ENCODE measurements at regions not wholly inside any gene's neighbourhood (a gene's known extent, or its start where the extent isn't known, plus 50 kb on each side); places are given as distances from the start of the nearest gene placed in this dataset.
A peak's percentile ranks its signal among the peaks of the same experiment; 100 is the strongest.

DNA sequence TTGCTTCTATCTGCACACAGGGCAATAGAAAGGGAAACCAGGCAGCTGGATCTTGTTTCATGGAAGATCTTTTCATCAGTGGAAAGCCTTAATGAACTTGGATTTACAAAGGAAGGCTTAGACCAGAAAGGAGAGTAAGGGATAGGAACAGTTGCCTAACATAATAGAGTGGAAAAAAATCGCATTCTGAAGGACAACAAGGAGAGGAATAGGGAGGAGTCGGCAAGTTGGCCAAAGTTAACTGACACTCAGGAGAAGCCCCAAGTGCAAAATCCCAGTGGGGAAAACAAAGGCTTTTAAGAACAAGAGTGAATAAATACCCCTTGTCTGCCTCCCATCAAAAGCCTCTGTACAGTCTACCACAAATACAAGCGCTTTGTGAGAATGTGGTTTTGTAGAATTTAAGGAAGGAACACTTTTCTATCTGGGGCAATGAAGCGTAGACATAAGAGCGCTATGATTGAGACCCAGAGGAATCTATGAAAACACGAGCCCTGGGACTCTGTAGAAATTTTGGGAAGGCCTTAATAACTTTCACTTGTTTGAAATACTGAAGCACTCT lies 74.1 kb downstream of the ZNF648 start:
- H4K91ac ChIP-seq (ENCODE audit: low read length): no peak overlapping the region
- H4K8ac ChIP-seq (ENCODE audit: low read length): no peak overlapping the region
- 72% methylated on average over 5 of the region's 6 CpGs for WGBS
- DNase-seq: no peak
- no peak overlapping the region for H3K4ac ChIP-seq (ENCODE audit: low read depth in 1 of 2, low read length in 2 of 2)
- H2BK12ac ChIP-seq (ENCODE audit: low read length in 2 of 2): no peak overlapping the region
- H2BK120ac ChIP-seq (ENCODE audit: low read depth, low read length): no peak overlapping the region
- H3K4me1 ChIP-seq (ENCODE audit: control insufficient read depth, insufficient read depth, low read depth, low read length): no peaks in the 10 kb centered on the region
- no peak overlapping the region for H2AK5ac ChIP-seq (ENCODE audit: low read length, severe bottlenecking)
- H3K4me2 ChIP-seq (ENCODE audit: low read length, poor library complexity, severe bottlenecking): no peak overlapping the region
- H2AFZ ChIP-seq (ENCODE audit: low read depth, low read length): no peak overlapping the region
- peaks cover 0 to 8% of the 10 kb centered on the region in 2 experiments for H3K27me3 ChIP-seq (ENCODE audit: control insufficient read depth in 1 of 2, insufficient read depth in 1 of 2, low read length in 2 of 2)
- no peak overlapping the region for H3K9ac ChIP-seq (ENCODE audit: low read length)
- H3K23ac ChIP-seq (ENCODE audit: low read length in 2 of 2): no peak overlapping the region
- H3K36me3 ChIP-seq (ENCODE audit: control insufficient read depth in 1 of 2, insufficient read depth in 2 of 2, low read depth in 1 of 2, low read length in 2 of 2): no peaks in the 10 kb centered on the region
- H3K79me1 ChIP-seq (replicated peaks; ENCODE audit: low read length, poor library complexity, severe bottlenecking): no peaks in the 10 kb centered on the region
- no peak overlapping the region for H3K27ac ChIP-seq (ENCODE audit: low read length, poor library complexity, severe bottlenecking)
- no peak overlapping the region for H3K18ac ChIP-seq (ENCODE audit: low read depth in 1 of 2, low read length in 2 of 2)
- no peak overlapping the region for H2BK15ac ChIP-seq (ENCODE audit: low read depth, poor library complexity, severe bottlenecking)
- no peaks in the 10 kb centered on the region for H3K9me3 ChIP-seq (ENCODE audit: control insufficient read depth, low read length)
- H2BK5ac ChIP-seq (ENCODE audit: low read depth, low read length, poor library complexity, severe bottlenecking): no peak overlapping the region
- H3K4me3 ChIP-seq (ENCODE audit: insufficient read depth in 1 of 2, low read depth in 1 of 2, low read length in 2 of 2): no peak overlapping the region
- H3K14ac ChIP-seq (ENCODE audit: low read length in 2 of 2): no peak overlapping the region

DNA sequence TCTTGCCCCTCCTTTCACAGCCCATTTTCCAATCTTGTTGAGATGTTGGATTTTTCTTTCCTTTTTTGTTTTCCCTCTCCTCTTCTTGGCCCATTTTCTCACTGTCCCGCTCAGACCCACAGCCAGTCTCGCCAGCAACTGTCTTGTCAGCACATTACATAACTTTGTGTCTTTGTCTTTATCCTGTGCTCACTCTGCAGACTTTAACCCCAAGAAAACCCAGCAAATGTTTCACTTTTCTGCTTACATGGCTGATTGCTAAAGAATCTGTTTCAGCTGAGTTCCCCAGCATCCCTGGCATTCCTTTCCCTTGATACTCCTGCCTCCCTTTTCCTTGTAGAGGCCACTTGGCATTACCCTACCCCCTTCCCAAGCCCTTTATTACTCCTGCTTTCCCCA lies 74.6 kb downstream of the ZNF648 start:
- 52% methylated on average over 2 of the region's 2 CpGs for WGBS
- H3K9ac ChIP-seq (ENCODE audit: low read length): no peak overlapping the region

DNA sequence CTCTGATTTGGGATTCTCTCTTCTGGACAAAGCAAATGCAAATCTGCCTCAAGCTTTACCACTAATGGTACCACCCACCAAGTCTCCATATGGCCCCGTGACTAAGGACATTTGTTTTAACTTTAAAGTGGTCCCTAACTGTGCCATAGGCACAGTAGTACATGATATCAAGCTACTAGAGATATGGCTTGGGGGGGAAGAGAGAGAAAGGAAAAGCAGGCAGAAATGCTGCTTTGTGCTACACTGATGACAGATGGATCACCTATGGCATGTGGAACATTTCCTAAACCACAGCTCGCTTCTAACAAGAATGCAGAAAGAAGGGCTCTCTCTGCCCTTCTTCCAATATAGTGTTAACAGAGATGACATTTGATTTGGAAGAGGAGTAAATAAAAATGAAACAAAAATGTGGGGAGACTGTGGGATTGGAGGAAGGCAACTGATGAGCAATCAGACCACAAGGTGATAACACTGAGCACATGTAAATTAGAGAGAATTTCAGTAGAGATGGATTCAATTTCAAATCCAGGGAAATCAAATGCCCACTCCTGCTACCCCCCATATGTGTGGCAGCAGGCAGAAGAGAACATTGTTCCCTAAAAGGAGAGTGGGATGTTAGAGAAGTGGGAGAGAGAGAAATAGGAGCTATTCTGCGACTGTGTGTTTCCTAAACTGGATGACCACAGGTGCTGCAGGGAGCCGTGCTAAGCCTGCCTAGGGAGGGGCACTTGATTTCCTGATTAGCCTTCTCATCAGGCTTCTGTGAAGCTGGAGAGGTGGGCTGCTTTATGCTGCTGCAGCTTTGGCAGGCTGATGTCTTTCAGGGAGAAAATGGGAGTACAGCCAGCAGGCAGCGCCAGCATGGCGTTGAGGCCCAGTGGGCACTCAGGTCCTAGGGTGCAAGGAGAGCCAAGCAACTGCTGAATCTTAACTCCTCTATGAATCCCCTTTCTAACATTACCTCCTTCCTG lies 75.3 kb downstream of the ZNF648 start:
- Histone ChIP-seq H3K36me3 (ENCODE audit: control insufficient read depth in 1 of 2, insufficient read depth in 2 of 2, low read depth in 1 of 2, low read length in 2 of 2) (no peaks in the 10 kb centered on the region), H3K9me3 (ENCODE audit: control insufficient read depth, low read length) (no peaks in the 10 kb centered on the region), H2BK120ac (ENCODE audit: low read depth, low read length) (no peak overlapping the region), H2BK15ac (ENCODE audit: low read depth, poor library complexity, severe bottlenecking) (no peak overlapping the region), H3K4me1 (ENCODE audit: control insufficient read depth, insufficient read depth, low read depth, low read length) (no peaks in the 10 kb centered on the region), H2AK5ac (ENCODE audit: low read length, severe bottlenecking) (no peak overlapping the region), H2AFZ (ENCODE audit: low read depth, low read length) (no peak overlapping the region), H4K91ac (ENCODE audit: low read length) (no peak overlapping the region), H3K4me3 (ENCODE audit: insufficient read depth in 1 of 2, low read depth in 1 of 2, low read length in 2 of 2) (no peak overlapping the region), H3K9ac (ENCODE audit: low read length) (no peak overlapping the region), H3K79me1 (replicated peaks; ENCODE audit: low read length, poor library complexity, severe bottlenecking) (no peaks in the 10 kb centered on the region), H4K8ac (ENCODE audit: low read length) (no peak overlapping the region), H3K23ac (ENCODE audit: low read length in 2 of 2) (no peak overlapping the region), H2BK5ac (ENCODE audit: low read depth, low read length, poor library complexity, severe bottlenecking) (no peak overlapping the region), H3K4me2 (ENCODE audit: low read length, poor library complexity, severe bottlenecking) (no peak overlapping the region), H3K4ac (ENCODE audit: low read depth in 1 of 2, low read length in 2 of 2) (no peak overlapping the region), H3K18ac (ENCODE audit: low read depth in 1 of 2, low read length in 2 of 2) (no peak overlapping the region), H3K27me3 (ENCODE audit: control insufficient read depth in 1 of 2, insufficient read depth in 1 of 2, low read length in 2 of 2) (peaks cover 0 to 8% of the 10 kb centered on the region in 2 experiments), H3K27ac (ENCODE audit: low read length, poor library complexity, severe bottlenecking) (no peak overlapping the region), H3K14ac (ENCODE audit: low read length in 2 of 2) (peak overlapping the region in 1 of 2 experiments; percentile 18), H2BK12ac (ENCODE audit: low read length in 2 of 2) (no peak overlapping the region)
- WGBS: 71% methylated on average over 4 of the region's 6 CpGs
- no peak for DNase-seq

More for the DNA sequence above, 74.6 kb downstream of the ZNF648 start:
- no peak overlapping the region for H3K14ac ChIP-seq (ENCODE audit: low read length in 2 of 2)
- no peak overlapping the region for H3K4ac ChIP-seq (ENCODE audit: low read depth in 1 of 2, low read length in 2 of 2)
- H2BK12ac ChIP-seq (ENCODE audit: low read length in 2 of 2): no peak overlapping the region
- H2AK5ac ChIP-seq (ENCODE audit: low read length, severe bottlenecking): no peak overlapping the region
- H3K18ac ChIP-seq (ENCODE audit: low read depth in 1 of 2, low read length in 2 of 2): no peak overlapping the region
- no peak overlapping the region for H2BK120ac ChIP-seq (ENCODE audit: low read depth, low read length)
- no peaks in the 10 kb centered on the region for H3K79me1 ChIP-seq (replicated peaks; ENCODE audit: low read length, poor library complexity, severe bottlenecking)
- H3K27me3 ChIP-seq (ENCODE audit: control insufficient read depth in 1 of 2, insufficient read depth in 1 of 2, low read length in 2 of 2): peaks cover 0 to 8% of the 10 kb centered on the region in 2 experiments
- H4K8ac ChIP-seq (ENCODE audit: low read length): no peak overlapping the region
- H3K23ac ChIP-seq (ENCODE audit: low read length in 2 of 2): no peak overlapping the region
- H3K9me3 ChIP-seq (ENCODE audit: control insufficient read depth, low read length): no peaks in the 10 kb centered on the region
- no peak overlapping the region for H3K27ac ChIP-seq (ENCODE audit: low read length, poor library complexity, severe bottlenecking)
- no peak overlapping the region for H2BK5ac ChIP-seq (ENCODE audit: low read depth, low read length, poor library complexity, severe bottlenecking)
- H3K4me1 ChIP-seq (ENCODE audit: control insufficient read depth, insufficient read depth, low read depth, low read length): no peaks in the 10 kb centered on the region
- H2BK15ac ChIP-seq (ENCODE audit: low read depth, poor library complexity, severe bottlenecking): no peak overlapping the region
- no peak overlapping the region for H4K91ac ChIP-seq (ENCODE audit: low read length)
- no peaks in the 10 kb centered on the region for H3K36me3 ChIP-seq (ENCODE audit: control insufficient read depth in 1 of 2, insufficient read depth in 2 of 2, low read depth in 1 of 2, low read length in 2 of 2)
- no peak overlapping the region for H3K4me2 ChIP-seq (ENCODE audit: low read length, poor library complexity, severe bottlenecking)
- no peak overlapping the region for H3K4me3 ChIP-seq (ENCODE audit: insufficient read depth in 1 of 2, low read depth in 1 of 2, low read length in 2 of 2)
- no peak overlapping the region for H2AFZ ChIP-seq (ENCODE audit: low read depth, low read length)
- DNase-seq: no peak

DNA sequence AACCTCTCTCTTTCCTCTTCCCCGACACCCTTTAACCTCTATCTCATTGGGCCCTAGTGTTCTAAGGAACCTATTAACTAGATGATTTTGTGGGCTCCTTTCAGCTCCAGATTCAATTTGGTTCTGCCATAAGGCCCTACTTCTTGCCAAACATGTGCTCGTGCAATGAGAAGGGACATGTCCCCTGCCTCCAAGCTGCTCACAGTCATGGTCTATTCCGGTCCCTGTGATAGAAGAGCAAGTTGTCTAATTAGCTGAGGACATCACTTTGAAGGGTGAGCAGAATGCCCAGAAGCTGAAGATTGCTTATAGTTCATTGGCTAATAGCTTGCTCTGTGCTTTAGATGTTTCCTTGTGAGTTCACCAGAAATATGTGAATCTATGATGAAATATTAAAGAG lies 76.2 kb downstream of the ZNF648 start:
- Histone ChIP-seq H2BK12ac (ENCODE audit: low read length in 2 of 2) (no peak overlapping the region), H3K14ac (ENCODE audit: low read length in 2 of 2) (no peak overlapping the region), H2BK5ac (ENCODE audit: low read depth, low read length, poor library complexity, severe bottlenecking) (no peak overlapping the region), H3K9me3 (ENCODE audit: control insufficient read depth, low read length) (no peaks in the 10 kb centered on the region), H3K23ac (ENCODE audit: low read length in 2 of 2) (no peak overlapping the region), H3K4me1 (ENCODE audit: control insufficient read depth, insufficient read depth, low read depth, low read length) (no peaks in the 10 kb centered on the region), H3K4me3 (ENCODE audit: insufficient read depth in 1 of 2, low read depth in 1 of 2, low read length in 2 of 2) (no peak overlapping the region), H2AK5ac (ENCODE audit: low read length, severe bottlenecking) (no peak overlapping the region), H3K27ac (ENCODE audit: low read length, poor library complexity, severe bottlenecking) (no peak overlapping the region), H4K8ac (ENCODE audit: low read length) (no peak overlapping the region), H2BK120ac (ENCODE audit: low read depth, low read length) (no peak overlapping the region), H3K4ac (ENCODE audit: low read depth in 1 of 2, low read length in 2 of 2) (no peak overlapping the region), H2AFZ (ENCODE audit: low read depth, low read length) (no peak overlapping the region), H2BK15ac (ENCODE audit: low read depth, poor library complexity, severe bottlenecking) (no peak overlapping the region), H3K27me3 (ENCODE audit: control insufficient read depth in 1 of 2, insufficient read depth in 1 of 2, low read length in 2 of 2) (peaks cover 0 to 8% of the 10 kb centered on the region in 2 experiments), H3K79me1 (replicated peaks; ENCODE audit: low read length, poor library complexity, severe bottlenecking) (no peaks in the 10 kb centered on the region), H3K36me3 (ENCODE audit: control insufficient read depth in 1 of 2, insufficient read depth in 2 of 2, low read depth in 1 of 2, low read length in 2 of 2) (no peaks in the 10 kb centered on the region), H4K91ac (ENCODE audit: low read length) (no peak overlapping the region), H3K9ac (ENCODE audit: low read length) (no peak overlapping the region), H3K4me2 (ENCODE audit: low read length, poor library complexity, severe bottlenecking) (no peak overlapping the region), H3K18ac (ENCODE audit: low read depth in 1 of 2, low read length in 2 of 2) (no peak overlapping the region)
- no peak for DNase-seq
- WGBS: 79% methylated on average over 3 of the region's 3 CpGs
